ENCODE measurements at regions not wholly inside any gene's neighbourhood (a gene's known extent, or its start where the extent isn't known, plus 50 kb on each side); places are given as distances from the start of the nearest gene placed in this dataset.

- TF ChIP-seq CTCF (IDR thresholded peaks at IDR 0.05): no peak
- TF ChIP-seq EZH2 (IDR thresholded peaks at IDR 0.05): no peak
- TF ChIP-seq EZH2phosphoT487 (IDR thresholded peaks at IDR 0.05): no peak
Observed at GRCh38 chr5:82408033-82408432, 129.9 kb upstream of the RPS23 start.
